ENCODE measurements at regions not wholly inside any gene's neighbourhood (a gene's known extent, or its start where the extent isn't known, plus 50 kb on each side); places are given as distances from the start of the nearest gene placed in this dataset.

- TF ChIP-seq REST (IDR thresholded peaks at IDR 0.05; ENCODE audit: insufficient read depth in 1 of 2, low read depth in 2 of 2, low read length in 1 of 2), result no peak
- no peak for TF ChIP-seq POLR2AphosphoS5 (IDR thresholded peaks at IDR 0.05; ENCODE audit: low read depth, low read length)
- no peak for TF ChIP-seq TCF7L2 (IDR thresholded peaks at IDR 0.05; ENCODE audit: low read depth, low read length)
- no peak for TF ChIP-seq CTCF (IDR thresholded peaks at IDR 0.05)
- TF ChIP-seq SIN3A (IDR thresholded peaks at IDR 0.05; ENCODE audit: borderline replicate concordance, insufficient read depth, low read depth, low read length), result no peak
- H3K27ac ChIP-seq (ENCODE audit: low read length), result no peak overlapping the region
- ChIA-PET POLR2A (no interaction called here), CTCF (no interaction called here)
- no peaks in the 10 kb centered on the region for H3K9me3 ChIP-seq (ENCODE audit: control insufficient read depth, insufficient read depth, low read depth, low read length)
- in situ Hi-C loops (cut with HindIII; ENCODE audit: low pct_unique_long_range_greater_than_20kb, low sequenced_read_pairs), result no loop called here
- DNase-seq (ENCODE audit: low read depth, low spot score) (no peak), ATAC-seq (no peak)
- intact Hi-C loops (cut with micrococcal nuclease; ENCODE audit: unreplicated experiment), result no loop called here
- H3K4me3 ChIP-seq (ENCODE audit: low read depth in 2 of 2, low read length in 2 of 2), result no peak overlapping the region
- H3K36me3 ChIP-seq (ENCODE audit: control insufficient read depth, insufficient read depth, low read length), result no peaks in the 10 kb centered on the region
- BruUV-seq (replicated peaks), result no TSS peak
- H3K27me3 ChIP-seq (ENCODE audit: control insufficient read depth, insufficient read depth, low read length), result no peaks in the 10 kb centered on the region
- no peaks in the 10 kb centered on the region for H3K4me1 ChIP-seq (ENCODE audit: control insufficient read depth, insufficient read depth, low read length)
These were observed 461.1 kb downstream of the TMEM182 start for GRCh38 chr2:103222969-103223368.

GRCh38 chr2:103230796-103231195, 469.0 kb downstream of the TMEM182 start:
- ATAC-seq (no peak), DNase-seq (ENCODE audit: low read depth, low spot score) (no peak)
- BruUV-seq (replicated peaks), result no TSS peak
- Histone ChIP-seq H3K27me3 (ENCODE audit: control insufficient read depth, insufficient read depth, low read length) (no peaks in the 10 kb centered on the region), H3K9me3 (ENCODE audit: control insufficient read depth, insufficient read depth, low read depth, low read length) (no peaks in the 10 kb centered on the region), H3K27ac (ENCODE audit: low read length) (no peak overlapping the region), H3K4me3 (ENCODE audit: low read depth in 2 of 2, low read length in 2 of 2) (no peak overlapping the region), H3K4me1 (ENCODE audit: control insufficient read depth, insufficient read depth, low read length) (no peaks in the 10 kb centered on the region), H3K36me3 (ENCODE audit: control insufficient read depth, insufficient read depth, low read length) (no peaks in the 10 kb centered on the region)
- TF ChIP-seq CTCF (IDR thresholded peaks at IDR 0.05) (no peak), TCF7L2 (IDR thresholded peaks at IDR 0.05; ENCODE audit: low read depth, low read length) (no peak), SIN3A (IDR thresholded peaks at IDR 0.05; ENCODE audit: borderline replicate concordance, insufficient read depth, low read depth, low read length) (no peak)
- POLR2A ChIA-PET, result no interaction called here
- in situ Hi-C loops (cut with HindIII; ENCODE audit: low pct_unique_long_range_greater_than_20kb, low sequenced_read_pairs) (no loop called here), intact Hi-C loops (cut with micrococcal nuclease; ENCODE audit: unreplicated experiment) (no loop called here)
- CTCF ChIA-PET, result no interaction called here

GRCh38 chr2:103232865-103233264, 471.0 kb downstream of the TMEM182 start:
- Histone ChIP-seq H3K4me3 (ENCODE audit: low read depth in 2 of 2, low read length in 2 of 2) (no peak overlapping the region), H3K27ac (ENCODE audit: low read length) (no peak overlapping the region), H3K9me3 (ENCODE audit: control insufficient read depth, insufficient read depth, low read depth, low read length) (no peaks in the 10 kb centered on the region), H3K4me1 (ENCODE audit: control insufficient read depth, insufficient read depth, low read length) (no peaks in the 10 kb centered on the region), H3K27me3 (ENCODE audit: control insufficient read depth, insufficient read depth, low read length) (no peaks in the 10 kb centered on the region), H3K36me3 (ENCODE audit: control insufficient read depth, insufficient read depth, low read length) (no peaks in the 10 kb centered on the region)
- ChIA-PET POLR2A (no interaction called here), CTCF (no interaction called here)
- in situ Hi-C loops (cut with HindIII; ENCODE audit: low pct_unique_long_range_greater_than_20kb, low sequenced_read_pairs), result no loop called here
- intact Hi-C loops (cut with micrococcal nuclease; ENCODE audit: unreplicated experiment), result no loop called here
- no TSS peak for BruUV-seq (replicated peaks)
- no peak for TF ChIP-seq CTCF (IDR thresholded peaks at IDR 0.05)
- no peak for TF ChIP-seq REST (IDR thresholded peaks at IDR 0.05; ENCODE audit: insufficient read depth in 1 of 2, low read depth in 2 of 2, low read length in 1 of 2)
- no peak for TF ChIP-seq SIN3A (IDR thresholded peaks at IDR 0.05; ENCODE audit: borderline replicate concordance, insufficient read depth, low read depth, low read length)
- no peak for TF ChIP-seq POLR2AphosphoS5 (IDR thresholded peaks at IDR 0.05; ENCODE audit: low read depth, low read length)
- DNase-seq (ENCODE audit: low read depth, low spot score), result no peak
- no peak for ATAC-seq

Data from Panc1 (cell line).